GM23338 (cell line): ENCODE measurements at regions not wholly inside any gene's neighbourhood (a gene's known extent, or its start where the extent isn't known, plus 50 kb on each side); places are given as distances from the start of the nearest gene placed in this dataset.

Source experiments
- ATAC-seq: fragments of 200-7000 bp; cut with Tn5 transposase; 3 replicates; pipeline ENCODE4 v1.9.1; 2020
- DNase-seq: peaks from one replicate; pipeline ENCODE4 v3.0.0-alpha.2; 2015; ENCODE audit warnings: low spot score
- H2AFZ ChIP-seq: fragments of 200-600 bp; sonication (generic); 2 replicates; pipeline ENCODE4 v1.8.0; 2016; ENCODE audit warnings: antibody characterized with exemption, mild to moderate bottlenecking, moderate library complexity
- H3F3A ChIP-seq: fragments of 200-600 bp; sonication (generic); replicated peaks from 2 replicates; pipeline ENCODE4 v1.8.0; 2017; ENCODE audit warnings: antibody characterized with exemption, mixed run types, low read depth
- H3K27ac ChIP-seq: fragments of 200-600 bp; sonication (generic); 2 replicates; pipeline ENCODE4 v1.6.1; 2016; ENCODE audit warnings: low read depth
- H3K27me3 ChIP-seq: fragments of 200-600 bp; sonication (generic); 2 replicates; pipeline ENCODE4 v1.8.0; 2016; ENCODE audit warnings: mild to moderate bottlenecking, mixed run types, moderate library complexity; ENCODE audit not compliant: insufficient read depth
- H3K36me3 ChIP-seq: fragments of 200-600 bp; sonication (generic); 2 replicates; pipeline ENCODE4 v1.8.0; 2016; ENCODE audit warnings: mild to moderate bottlenecking; ENCODE audit not compliant: insufficient read depth
- H3K4me1 ChIP-seq: fragments of 200-600 bp; sonication (generic); 2 replicates; pipeline ENCODE4 v1.8.0; 2016; ENCODE audit warnings: mild to moderate bottlenecking, moderate library complexity; ENCODE audit not compliant: insufficient read depth
- H3K4me2 ChIP-seq: fragments of 200-600 bp; sonication (generic); 2 replicates; pipeline ENCODE4 v1.7.1; 2017; ENCODE audit warnings: mixed run types
- H3K4me3 ChIP-seq: fragments of 200-600 bp; sonication (generic); 2 replicates; pipeline ENCODE4 v1.6.1; 2016; ENCODE audit warnings: mixed run types
- H3K79me2 ChIP-seq: fragments of 200-600 bp; sonication (generic); replicated peaks from 2 replicates; pipeline ENCODE4 v1.8.0; 2017; ENCODE audit warnings: mild to moderate bottlenecking; ENCODE audit not compliant: insufficient read depth
- H3K9me2 ChIP-seq: fragments of 200-600 bp; sonication (generic); 2 replicates; pipeline ENCODE4 v1.8.0; 2017; ENCODE audit not compliant: insufficient read depth
- H4K20me1 ChIP-seq: fragments of 200-600 bp; sonication (generic); replicated peaks from 2 replicates; pipeline ENCODE4 v1.8.0; 2017; ENCODE audit warnings: mild to moderate bottlenecking; ENCODE audit not compliant: insufficient read depth
- H3K27ac Mint-ChIP-seq: 2 replicates; pipeline ENCODE4 v1.8.0; 2020; ENCODE audit warnings: inconsistent platforms, mild to moderate bottlenecking, moderate library complexity, mixed read lengths
- H3K27me3 Mint-ChIP-seq: 3 replicates; pipeline ENCODE4 v1.8.0; 2022; ENCODE audit warnings: low read depth, mild to moderate bottlenecking, moderate library complexity, mixed read lengths, inconsistent platforms; ENCODE audit not compliant: insufficient read depth, poor library complexity
- H3K36me3 Mint-ChIP-seq: 3 replicates; pipeline ENCODE4 v1.8.0; 2021; ENCODE audit warnings: low read depth, mild to moderate bottlenecking, inconsistent platforms, moderate library complexity, mixed read lengths
- H3K4me1 Mint-ChIP-seq: 3 replicates; pipeline ENCODE4 v1.8.0; 2020; ENCODE audit warnings: mild to moderate bottlenecking, inconsistent platforms, mixed read lengths
- H3K4me3 Mint-ChIP-seq: 3 replicates; pipeline ENCODE4 v1.8.0; 2021; ENCODE audit warnings: moderate library complexity, mild to moderate bottlenecking, inconsistent platforms, mixed read lengths
- H3K9me3 Mint-ChIP-seq: 3 replicates; pipeline ENCODE4 v1.8.0; 2020; ENCODE audit warnings: moderate library complexity, mild to moderate bottlenecking, inconsistent platforms, mixed read lengths
- EZH2 ChIP-seq: fragments of 200-600 bp; sonication (generic); IDR thresholded peaks from one replicate; pipeline ENCODE4 v1.8.0; 2017; ENCODE audit warnings: antibody characterized with exemption, mild to moderate bottlenecking, low read depth; ENCODE audit not compliant: unreplicated experiment
- EZH2phosphoT487 ChIP-seq: fragments of 200-600 bp; sonication (generic); IDR thresholded peaks from one replicate; pipeline ENCODE4 v1.8.1; 2018; ENCODE audit warnings: antibody characterized with exemption; ENCODE audit not compliant: unreplicated experiment
- JUNB ChIP-seq: IDR thresholded peaks from one replicate; pipeline ENCODE4 v1.6.1; 2016; ENCODE audit warnings: antibody characterized with exemption; ENCODE audit not compliant: unreplicated experiment
- NANOG ChIP-seq: IDR thresholded peaks from 2 replicates; pipeline ENCODE4 v1.6.1; 2016; ENCODE audit warnings: antibody characterized with exemption, borderline replicate concordance
- POLR2AphosphoS5 ChIP-seq: IDR thresholded peaks from 2 replicates; pipeline ENCODE4 v1.6.1; 2016; ENCODE audit warnings: antibody characterized with exemption, low read depth
- STAT1 ChIP-seq: IDR thresholded peaks from one replicate; pipeline ENCODE4 v1.6.1; 2016; ENCODE audit warnings: antibody characterized with exemption; ENCODE audit not compliant: unreplicated experiment
- ZNF114 ChIP-seq: fragments of 250-450 bp; sonication (Bioruptor Pico); IDR thresholded peaks from 2 replicates; pipeline ENCODE4 v1.5.0; 2020; ENCODE audit warnings: mild to moderate bottlenecking, moderate library complexity
- ZNF331 ChIP-seq: fragments of 250-450 bp; sonication (Bioruptor Pico); IDR thresholded peaks from 2 replicates; pipeline ENCODE4 v1.5.0; 2020; ENCODE audit warnings: low read depth, mild to moderate bottlenecking, moderate library complexity
- TF ChIP-seq, protein P1 (sequence below): IDR thresholded peaks from one replicate; pipeline ENCODE4 v1.6.1; 2018; ENCODE audit warnings: antibody characterized with exemption; ENCODE audit not compliant: unreplicated experiment
- TF ChIP-seq, protein P2 (sequence below): IDR thresholded peaks from 2 replicates; pipeline ENCODE4 v1.6.1; 2016; ENCODE audit warnings: antibody characterized with exemption

DNA sequence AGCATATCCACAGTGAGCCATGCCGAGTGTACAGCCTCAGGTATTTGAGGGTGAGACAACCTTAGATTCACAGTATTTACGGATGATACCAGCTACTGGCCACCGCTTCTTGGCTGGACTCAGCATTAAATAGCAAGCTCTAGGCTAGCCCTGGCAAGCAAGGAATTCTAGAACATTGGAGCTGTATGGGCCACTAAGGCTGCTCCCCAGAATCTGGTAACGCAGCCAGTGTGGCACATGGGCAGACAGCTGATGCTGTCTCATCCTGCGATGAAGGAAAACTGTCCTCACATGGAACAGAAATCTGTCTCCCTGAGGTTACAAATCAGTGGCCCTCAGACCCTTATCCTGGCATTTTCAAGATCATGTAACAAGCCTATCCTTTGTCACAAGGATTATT, 57.6 kb upstream of the RGMA start (continued):
- TF ChIP-seq, protein P1, sequence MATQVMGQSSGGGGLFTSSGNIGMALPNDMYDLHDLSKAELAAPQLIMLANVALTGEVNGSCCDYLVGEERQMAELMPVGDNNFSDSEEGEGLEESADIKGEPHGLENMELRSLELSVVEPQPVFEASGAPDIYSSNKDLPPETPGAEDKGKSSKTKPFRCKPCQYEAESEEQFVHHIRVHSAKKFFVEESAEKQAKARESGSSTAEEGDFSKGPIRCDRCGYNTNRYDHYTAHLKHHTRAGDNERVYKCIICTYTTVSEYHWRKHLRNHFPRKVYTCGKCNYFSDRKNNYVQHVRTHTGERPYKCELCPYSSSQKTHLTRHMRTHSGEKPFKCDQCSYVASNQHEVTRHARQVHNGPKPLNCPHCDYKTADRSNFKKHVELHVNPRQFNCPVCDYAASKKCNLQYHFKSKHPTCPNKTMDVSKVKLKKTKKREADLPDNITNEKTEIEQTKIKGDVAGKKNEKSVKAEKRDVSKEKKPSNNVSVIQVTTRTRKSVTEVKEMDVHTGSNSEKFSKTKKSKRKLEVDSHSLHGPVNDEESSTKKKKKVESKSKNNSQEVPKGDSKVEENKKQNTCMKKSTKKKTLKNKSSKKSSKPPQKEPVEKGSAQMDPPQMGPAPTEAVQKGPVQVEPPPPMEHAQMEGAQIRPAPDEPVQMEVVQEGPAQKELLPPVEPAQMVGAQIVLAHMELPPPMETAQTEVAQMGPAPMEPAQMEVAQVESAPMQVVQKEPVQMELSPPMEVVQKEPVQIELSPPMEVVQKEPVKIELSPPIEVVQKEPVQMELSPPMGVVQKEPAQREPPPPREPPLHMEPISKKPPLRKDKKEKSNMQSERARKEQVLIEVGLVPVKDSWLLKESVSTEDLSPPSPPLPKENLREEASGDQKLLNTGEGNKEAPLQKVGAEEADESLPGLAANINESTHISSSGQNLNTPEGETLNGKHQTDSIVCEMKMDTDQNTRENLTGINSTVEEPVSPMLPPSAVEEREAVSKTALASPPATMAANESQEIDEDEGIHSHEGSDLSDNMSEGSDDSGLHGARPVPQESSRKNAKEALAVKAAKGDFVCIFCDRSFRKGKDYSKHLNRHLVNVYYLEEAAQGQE, result no peak
- no peak for TF ChIP-seq ZNF331 (CRISPR knock-in tag)
- TF ChIP-seq STAT1, result no peak

DNA sequence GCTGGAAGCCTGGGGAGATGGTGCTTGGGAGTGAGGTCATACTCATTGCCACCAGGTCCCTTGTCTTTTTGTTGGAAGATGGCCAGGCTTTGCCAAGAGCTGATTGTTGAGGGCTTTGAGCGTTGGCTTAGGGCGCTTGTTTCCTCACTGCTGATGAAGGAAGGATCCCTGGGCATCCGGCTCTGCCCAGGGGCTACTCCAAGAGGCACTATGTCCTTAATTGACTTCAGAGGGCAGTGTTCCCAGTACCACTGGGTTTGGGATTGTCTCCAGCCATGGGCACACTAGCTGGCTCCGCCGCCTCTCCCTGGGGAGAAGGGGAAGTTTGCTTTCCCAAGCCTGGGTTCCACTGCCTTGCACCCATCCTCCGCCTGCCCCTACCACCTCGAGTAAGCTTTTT, 57.2 kb upstream of the RGMA start:
- ATAC-seq (no peak), DNase-seq (no peak)
- no peak overlapping the region for H3K4me3 ChIP-seq
- Mint-ChIP-seq H3K27ac (no peak overlapping the region), H3K27me3 (peaks cover 5% of the 10 kb centered on the region), H3K36me3 (no peaks in the 10 kb centered on the region), H3K4me3 (no peak overlapping the region), H3K9me3 (peaks cover 2% of the 10 kb centered on the region; the same call in 1 of the 3 replicates), H3K4me1 (peaks cover 8% of the 10 kb centered on the region)
- no peak for TF ChIP-seq EZH2
- TF ChIP-seq POLR2AphosphoS5, result no peak
- TF ChIP-seq JUNB, result no peak
- H2AFZ ChIP-seq, result no peak overlapping the region
- H3K36me3 ChIP-seq, result no peaks in the 10 kb centered on the region
- no peak overlapping the region for H3K27ac ChIP-seq
- no peaks in the 10 kb centered on the region for H3F3A ChIP-seq
- no peaks in the 10 kb centered on the region for H3K27me3 ChIP-seq
- H3K4me2 ChIP-seq, result no peak overlapping the region
- no peaks in the 10 kb centered on the region for H4K20me1 ChIP-seq
- H3K9me2 ChIP-seq, result no peaks in the 10 kb centered on the region
- H3K4me1 ChIP-seq, result no peaks in the 10 kb centered on the region
- no peaks in the 10 kb centered on the region for H3K79me2 ChIP-seq

DNA sequence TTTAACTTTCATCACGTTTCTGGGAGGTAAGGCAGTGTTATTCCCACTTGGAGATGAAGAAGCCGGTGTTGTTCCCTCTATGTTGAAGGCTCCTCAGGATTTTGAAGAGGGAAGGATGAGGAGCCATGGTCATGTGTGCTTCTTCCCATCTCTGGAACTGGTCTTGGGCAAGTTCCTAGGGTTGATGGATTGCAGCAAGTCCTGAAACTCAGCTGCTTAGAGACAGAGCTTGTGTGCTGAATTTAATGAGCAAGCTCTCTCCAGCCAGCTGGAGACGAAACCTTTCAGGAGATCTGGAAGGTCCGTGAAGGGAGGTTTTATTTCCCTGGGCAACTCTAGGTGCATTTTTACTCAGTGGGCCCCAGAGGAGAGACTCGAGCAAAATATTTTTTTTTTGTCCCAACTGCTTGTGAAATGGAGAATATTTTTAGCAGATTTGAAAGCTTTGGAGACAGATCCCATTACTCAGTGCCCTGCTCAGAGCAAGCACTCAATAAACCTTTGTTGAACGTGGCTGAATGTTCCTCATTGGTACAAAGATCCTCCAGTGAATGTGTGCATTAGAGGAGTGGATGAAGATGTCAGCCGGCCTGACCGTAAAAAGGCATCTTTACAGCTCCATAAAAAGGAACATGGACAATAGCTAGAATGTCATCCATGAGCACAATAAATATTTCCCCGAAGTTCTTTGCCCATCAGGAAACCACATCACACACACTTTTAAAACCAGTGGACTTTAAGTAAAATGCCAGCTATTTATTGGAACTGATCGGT, 55.6 kb upstream of the RGMA start:
- H3F3A ChIP-seq, result no peaks in the 10 kb centered on the region
- H3K4me1 Mint-ChIP-seq, result no peaks in the 10 kb centered on the region
- no peak overlapping the region for H2AFZ ChIP-seq
- H3K27me3 Mint-ChIP-seq, result peaks cover 4% of the 10 kb centered on the region
- H4K20me1 ChIP-seq, result no peaks in the 10 kb centered on the region
- no peak overlapping the region for H3K27ac ChIP-seq
- H3K27me3 ChIP-seq, result no peaks in the 10 kb centered on the region
- H3K4me3 ChIP-seq, result no peak overlapping the region
- no peak overlapping the region for H3K27ac Mint-ChIP-seq
- no peaks in the 10 kb centered on the region for H3K36me3 ChIP-seq
- H3K36me3 Mint-ChIP-seq, result no peaks in the 10 kb centered on the region
- no peak overlapping the region for H3K4me3 Mint-ChIP-seq
- H3K9me2 ChIP-seq, result no peaks in the 10 kb centered on the region
- H3K4me1 ChIP-seq, result no peaks in the 10 kb centered on the region
- no peaks in the 10 kb centered on the region for H3K79me2 ChIP-seq
- no peak for DNase-seq
- H3K4me2 ChIP-seq, result no peak overlapping the region
- H3K9me3 Mint-ChIP-seq, result peaks cover 2% of the 10 kb centered on the region; the same call in 1 of the 3 replicates
- no peak for ATAC-seq
- TF ChIP-seq EZH2, result no peak
- no peak for TF ChIP-seq STAT1
- TF ChIP-seq JUNB, result no peak
- TF ChIP-seq, protein P2, sequence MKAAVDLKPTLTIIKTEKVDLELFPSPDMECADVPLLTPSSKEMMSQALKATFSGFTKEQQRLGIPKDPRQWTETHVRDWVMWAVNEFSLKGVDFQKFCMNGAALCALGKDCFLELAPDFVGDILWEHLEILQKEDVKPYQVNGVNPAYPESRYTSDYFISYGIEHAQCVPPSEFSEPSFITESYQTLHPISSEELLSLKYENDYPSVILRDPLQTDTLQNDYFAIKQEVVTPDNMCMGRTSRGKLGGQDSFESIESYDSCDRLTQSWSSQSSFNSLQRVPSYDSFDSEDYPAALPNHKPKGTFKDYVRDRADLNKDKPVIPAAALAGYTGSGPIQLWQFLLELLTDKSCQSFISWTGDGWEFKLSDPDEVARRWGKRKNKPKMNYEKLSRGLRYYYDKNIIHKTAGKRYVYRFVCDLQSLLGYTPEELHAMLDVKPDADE, result no peak
- no peak for TF ChIP-seq NANOG
- TF ChIP-seq POLR2AphosphoS5, result no peak
- no peak for TF ChIP-seq ZNF114 (CRISPR knock-in tag)
- no peak for TF ChIP-seq EZH2phosphoT487
